Thymus (tissue), 11 donors: ENCODE measurements at regions not wholly inside any gene's neighbourhood (a gene's known extent, or its start where the extent isn't known, plus 50 kb on each side); places are given as distances from the start of the nearest gene placed in this dataset.
A peak's percentile ranks its signal among the peaks of the same experiment; 100 is the strongest.

ENCODE experiments used
- DNase-seq, 9 donors: peaks; one replicate each; pipeline ENCODE4 v3.0.0-alpha.2; 2013; ENCODE audit warnings: low spot score in 9 of 9, low read depth in 6 of 9, missing footprints in 1 of 9
- H3K27ac ChIP-seq, 2 donors: one replicate each; pipeline ENCODE4 v1.5.1; 2013; ENCODE audit warnings: control low read depth in 1 of 2, low read depth in 1 of 2, low read length in 1 of 2, mild to moderate bottlenecking in 1 of 2, moderate library complexity in 1 of 2
- H3K27me3 ChIP-seq, 2 donors: one replicate each; pipeline ENCODE4 v1.5.1; 2013; ENCODE audit warnings: low read length in 1 of 2; ENCODE audit not compliant: control insufficient read depth in 2 of 2, insufficient read depth in 1 of 2
- H3K36me3 ChIP-seq, 2 donors: one replicate each; pipeline ENCODE4 v1.5.1; 2013; ENCODE audit warnings: low read length in 1 of 2, mild to moderate bottlenecking in 1 of 2, moderate library complexity in 1 of 2; ENCODE audit not compliant: control insufficient read depth in 2 of 2, insufficient read depth in 2 of 2
- H3K4me1 ChIP-seq, 2 donors: one replicate each; pipeline ENCODE4 v1.5.1; 2013; ENCODE audit warnings: low read length in 2 of 2; ENCODE audit not compliant: control insufficient read depth in 2 of 2, insufficient read depth in 2 of 2
- H3K4me3 ChIP-seq, 2 donors: one replicate each; pipeline ENCODE4 v1.5.1; 2013; ENCODE audit warnings: low read length in 2 of 2, control low read depth in 1 of 2, mild to moderate bottlenecking in 1 of 2
- H3K9me3 ChIP-seq, 2 donors: one replicate each; pipeline ENCODE4 v1.5.1; 2013; ENCODE audit warnings: low read length in 1 of 2, mild to moderate bottlenecking in 1 of 2; ENCODE audit not compliant: control insufficient read depth in 2 of 2, insufficient read depth in 1 of 2
- WGBS: extraction: QIAGEN DNeasy Blood & Tissue Kit; methylation state at CpG from one replicate; pipeline ENCODE4 v1.1.7; 2013; 5-methylcytosine and 5-hydroxymethylcytosine counted together
- donor health status: healthy.

DNA sequence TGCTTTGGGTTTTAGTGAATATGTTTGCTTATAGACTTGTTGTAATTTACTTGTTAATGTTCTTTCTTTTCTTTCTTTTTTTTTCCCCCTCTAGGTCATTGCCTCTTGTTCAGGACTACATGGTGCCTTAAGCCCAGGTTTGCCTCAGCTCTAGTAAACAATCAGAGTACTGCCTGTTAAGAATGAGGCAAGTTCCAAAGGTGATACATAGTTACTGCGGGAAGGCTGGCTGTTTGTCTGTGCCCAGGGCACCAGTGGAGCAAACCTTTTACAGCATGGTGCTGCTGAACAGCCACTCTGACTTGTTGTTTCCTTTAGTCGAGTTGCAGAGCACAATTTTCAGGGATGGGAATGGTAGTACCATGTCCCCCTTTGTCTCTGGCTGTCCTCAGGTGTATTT, 517.2 kb downstream of the NYAP2 start:
- no peak overlapping the region for H3K27ac ChIP-seq
- no peak overlapping the region for H3K4me3 ChIP-seq
- no peaks in the 10 kb centered on the region for H3K4me1 ChIP-seq
- no peaks in the 10 kb centered on the region for H3K36me3 ChIP-seq
- H3K27me3 ChIP-seq, result no peaks in the 10 kb centered on the region
- WGBS, result 73% methylated on average over 2 of the region's 2 CpGs
- no peaks in the 10 kb centered on the region for H3K9me3 ChIP-seq
- no peak for DNase-seq

DNA sequence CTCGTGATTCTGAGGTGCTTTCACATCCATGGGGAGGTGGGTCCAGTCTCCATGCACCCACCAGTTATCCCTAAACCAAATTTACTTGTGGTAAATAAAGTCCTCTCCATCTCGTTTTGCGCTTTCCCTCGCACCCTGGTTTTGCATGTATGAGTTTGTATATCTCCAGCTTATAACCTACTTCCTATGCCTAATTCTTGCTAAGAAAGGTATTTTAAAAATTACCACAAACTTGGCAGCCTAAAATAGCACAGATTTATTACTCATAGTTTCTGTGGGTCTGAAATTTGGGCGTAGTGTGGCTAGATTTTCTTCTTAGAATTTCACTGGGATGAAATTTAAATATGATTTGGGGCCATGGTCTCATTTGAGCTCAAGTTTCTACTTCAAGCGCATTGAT, 511.5 kb downstream of the NYAP2 start:
- H3K27ac ChIP-seq, result no peak overlapping the region
- no peaks in the 10 kb centered on the region for H3K4me1 ChIP-seq
- no peaks in the 10 kb centered on the region for H3K27me3 ChIP-seq
- no peaks in the 10 kb centered on the region for H3K36me3 ChIP-seq
- 94% methylated on average over 6 of the region's 6 CpGs for WGBS
- H3K4me3 ChIP-seq, result no peak overlapping the region
- H3K9me3 ChIP-seq, result no peaks in the 10 kb centered on the region
- DNase-seq, result no peak

GRCh38 chr2:225895126-225895525, 495.6 kb downstream of the NYAP2 start:
- no peak overlapping the region for H3K4me3 ChIP-seq
- H3K27me3 ChIP-seq, result no peaks in the 10 kb centered on the region
- H3K27ac ChIP-seq, result no peak overlapping the region
- DNase-seq, result no peak
- no peaks in the 10 kb centered on the region for H3K4me1 ChIP-seq
- 89% methylated on average over 1 of the region's 1 CpG for WGBS
- H3K36me3 ChIP-seq, result no peaks in the 10 kb centered on the region
- no peaks in the 10 kb centered on the region for H3K9me3 ChIP-seq

DNA sequence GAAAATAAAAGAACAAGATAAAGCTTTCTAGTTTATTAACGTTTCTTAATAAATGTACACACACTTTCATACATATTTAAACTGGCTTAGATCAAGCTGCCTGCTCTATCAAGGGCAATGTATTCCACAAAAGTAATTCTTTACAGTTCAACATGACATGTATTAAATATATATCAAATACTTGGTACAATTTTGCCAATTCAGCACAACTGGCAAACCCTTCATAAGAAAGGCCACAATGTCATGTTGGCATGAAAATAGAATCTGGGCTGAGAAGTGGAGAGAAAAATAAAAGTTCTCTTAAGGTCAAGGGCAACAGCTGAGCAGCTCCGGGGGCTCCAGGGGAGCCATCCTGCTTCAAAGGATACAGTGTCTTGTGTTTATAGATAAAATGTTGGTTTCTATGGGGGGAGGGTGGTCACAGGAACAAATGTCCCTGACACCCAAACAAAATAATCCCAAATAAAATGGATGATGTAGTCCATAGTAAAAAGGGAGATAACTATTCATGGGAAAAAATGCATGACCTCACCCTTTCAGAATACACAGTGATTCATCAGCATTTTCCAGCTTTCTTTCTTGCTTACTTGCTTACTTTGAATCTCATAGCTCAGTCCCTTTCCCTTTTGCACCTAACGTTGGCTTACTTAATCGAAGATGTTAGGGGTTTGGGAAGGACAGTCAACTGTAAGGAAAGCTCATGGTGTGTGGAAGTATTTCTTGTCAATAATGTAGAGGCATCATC, 494.9 kb downstream of the NYAP2 start:
- Histone ChIP-seq H3K36me3 (no peaks in the 10 kb centered on the region), H3K27ac (peak overlapping the region in 1 of 2 donors; percentile 27), H3K9me3 (no peaks in the 10 kb centered on the region), H3K4me1 (no peaks in the 10 kb centered on the region), H3K27me3 (no peaks in the 10 kb centered on the region), H3K4me3 (no peak overlapping the region)
- no peak for DNase-seq
- 93% methylated on average over 4 of the region's 4 CpGs for WGBS

GRCh38 chr2:225893151-225893550, 493.6 kb downstream of the NYAP2 start:
- H3K4me3 ChIP-seq, result no peak overlapping the region
- DNase-seq, result no peak
- H3K4me1 ChIP-seq, result no peaks in the 10 kb centered on the region

DNA sequence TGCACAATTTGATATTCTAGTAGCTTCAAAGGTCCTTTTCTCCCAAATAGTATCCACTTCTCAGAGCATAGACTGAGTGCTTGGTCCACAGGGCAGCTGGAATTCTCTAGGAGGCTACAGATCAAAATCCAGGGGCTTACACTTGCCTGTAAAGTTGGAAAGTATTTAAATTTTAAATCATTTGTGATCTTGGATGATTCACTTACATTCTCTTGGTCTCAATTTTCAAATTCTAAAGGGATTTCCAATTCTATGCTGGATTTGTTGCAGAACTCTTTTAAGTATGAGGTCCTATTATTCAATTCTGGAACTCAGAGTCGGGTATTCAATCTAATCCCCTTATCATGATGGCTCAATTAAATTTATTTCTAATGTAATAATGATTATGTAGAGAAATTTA, 492.3 kb downstream of the NYAP2 start:
- Histone ChIP-seq H3K4me1 (no peaks in the 10 kb centered on the region), H3K9me3 (no peaks in the 10 kb centered on the region), H3K27me3 (no peaks in the 10 kb centered on the region), H3K36me3 (no peaks in the 10 kb centered on the region), H3K4me3 (no peak overlapping the region), H3K27ac (no peak overlapping the region)
- WGBS, result 88% methylated on average over 1 of the region's 1 CpG
- DNase-seq, result no peak

More at GRCh38 chr2:225893151-225893550, 493.6 kb downstream of the NYAP2 start:
- Histone ChIP-seq H3K27ac (no peak overlapping the region), H3K9me3 (no peaks in the 10 kb centered on the region), H3K27me3 (no peaks in the 10 kb centered on the region), H3K36me3 (no peaks in the 10 kb centered on the region)

DNA sequence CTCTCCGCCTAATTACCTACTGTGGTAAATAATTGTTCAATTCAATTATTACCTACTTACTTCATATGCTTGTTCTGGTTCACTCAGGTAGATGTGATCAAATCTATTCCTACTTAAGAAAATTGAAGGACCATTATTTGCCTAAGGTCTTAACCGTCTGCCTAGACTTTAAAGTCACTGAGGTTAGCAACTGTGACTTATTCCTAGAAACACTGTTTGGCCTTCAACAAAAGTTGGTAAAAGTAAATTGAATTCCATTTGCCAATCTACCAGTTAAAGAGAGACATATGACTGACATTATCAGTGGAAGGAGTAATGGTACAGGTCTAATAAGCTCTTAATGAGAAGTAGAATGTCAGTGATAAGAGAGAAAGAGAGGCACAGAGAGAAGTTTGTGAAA, 491.5 kb downstream of the NYAP2 start:
- Histone ChIP-seq H3K27me3 (no peaks in the 10 kb centered on the region), H3K27ac (no peak overlapping the region), H3K4me1 (no peaks in the 10 kb centered on the region), H3K9me3 (no peaks in the 10 kb centered on the region), H3K4me3 (no peak overlapping the region), H3K36me3 (no peaks in the 10 kb centered on the region)
- DNase-seq, result no peak
- WGBS, result 97% methylated on average over 2 of the region's 2 CpGs

GRCh38 chr2:225889452-225889851, 489.9 kb downstream of the NYAP2 start:
- H3K27me3 ChIP-seq, result no peaks in the 10 kb centered on the region
- no peaks in the 10 kb centered on the region for H3K4me1 ChIP-seq
- no peaks in the 10 kb centered on the region for H3K36me3 ChIP-seq
- 5% methylated on average over 1 of the region's 1 CpG for WGBS
- no peaks in the 10 kb centered on the region for H3K9me3 ChIP-seq
- no peak overlapping the region for H3K27ac ChIP-seq
- peak in 6 of 9 donors; percentile 2 to 31 (median 6) for DNase-seq
- H3K4me3 ChIP-seq, result no peak overlapping the region

- WGBS, result 78% methylated on average over 5 of the region's 5 CpGs
- no peak for DNase-seq
Measured at GRCh38 chr2:225867071-225867470, 467.6 kb downstream of the NYAP2 start.

More at GRCh38 chr2:225867071-225867470, 467.6 kb downstream of the NYAP2 start:
- Histone ChIP-seq H3K4me3 (no peak overlapping the region), H3K27me3 (no peaks in the 10 kb centered on the region), H3K9me3 (no peaks in the 10 kb centered on the region), H3K36me3 (no peaks in the 10 kb centered on the region), H3K27ac (no peak overlapping the region), H3K4me1 (no peaks in the 10 kb centered on the region)
